NCI-H524 (cell line): ENCODE measurements at regions not wholly inside any gene's neighbourhood (a gene's known extent, or its start where the extent isn't known, plus 50 kb on each side); places are given as distances from the start of the nearest gene placed in this dataset.

Experiments used
- DNase-seq, 2 experiments: peaks; one replicate each; lab custom pipeline; 2025; lab: John Stamatoyannopoulos, UW

- no peak for DNase-seq
Observed at GRCh38 chr22:22148905-22149304, 95.7 kb upstream of the VPREB1 start.

GRCh38 chr22:22144858-22145257 lies 99.7 kb upstream of the VPREB1 start:
- DNase-seq, result no peak

- no peak for DNase-seq
Observed at GRCh38 chr22:22143448-22143847, 101.1 kb upstream of the VPREB1 start.

- no peak for DNase-seq
Observed at GRCh38 chr22:22142661-22143060, 101.9 kb upstream of the VPREB1 start.

GRCh38 chr22:22141771-22142591 lies 102.6 kb upstream of the VPREB1 start:
- DNase-seq, result no peak

GRCh38 chr22:22141031-22141430 lies 103.6 kb upstream of the VPREB1 start:
- no peak for DNase-seq

- DNase-seq, result no peak
Observed at GRCh38 chr22:22139364-22139763, 105.2 kb upstream of the VPREB1 start.

- no peak for DNase-seq
Observed at GRCh38 chr22:22138915-22139314, 105.7 kb upstream of the VPREB1 start.

- no peak for DNase-seq
Observed at GRCh38 chr22:22137891-22138290, 106.7 kb upstream of the VPREB1 start.

- no peak for DNase-seq
Observed at GRCh38 chr22:22133910-22134309, 110.7 kb upstream of the VPREB1 start.

- DNase-seq, result no peak
Observed at GRCh38 chr22:22130953-22131608, 113.5 kb upstream of the VPREB1 start.

- no peak for DNase-seq
Observed at GRCh38 chr22:22129387-22129786, 115.2 kb upstream of the VPREB1 start.

- no peak for DNase-seq
Observed at GRCh38 chr22:22128440-22128839, 116.1 kb upstream of the VPREB1 start.

GRCh38 chr22:22127100-22127499 lies 117.5 kb upstream of the VPREB1 start:
- DNase-seq, result no peak

GRCh38 chr22:22125579-22126468 lies 118.8 kb upstream of the VPREB1 start:
- DNase-seq, result no peak

- DNase-seq, result no peak
Observed at GRCh38 chr22:22125028-22125578, 119.5 kb upstream of the VPREB1 start.

- no peak for DNase-seq
Observed at GRCh38 chr22:22124374-22124773, 120.2 kb upstream of the VPREB1 start.

GRCh38 chr22:22123960-22124278 lies 120.7 kb upstream of the VPREB1 start:
- no peak for DNase-seq

GRCh38 chr22:22123118-22123959 lies 121.2 kb upstream of the VPREB1 start:
- DNase-seq, result no peak

GRCh38 chr22:22122348-22123117 lies 122.1 kb upstream of the VPREB1 start:
- no peak for DNase-seq

GRCh38 chr22:22121445-22121844 lies 123.1 kb upstream of the VPREB1 start:
- DNase-seq, result no peak
